ENCODE measurements at regions not wholly inside any gene's neighbourhood (a gene's known extent, or its start where the extent isn't known, plus 50 kb on each side); places are given as distances from the start of the nearest gene placed in this dataset.
A peak's percentile ranks its signal among the peaks of the same experiment; 100 is the strongest.

- TF ChIP-seq SNAI2 (CRISPR knock-in tag; IDR thresholded peaks at IDR 0.05) (no peak), ZC3H10 (CRISPR knock-in tag; IDR thresholded peaks at IDR 0.05) (no peak), CREB5 (CRISPR knock-in tag; IDR thresholded peaks at IDR 0.05; ENCODE audit: low read depth) (no peak)
These were observed 156.2 kb downstream of the TNFSF18 start (continued) for GRCh38 chr1:172894349-172895049.

GRCh38 chr1:172895050-172895460 lies 155.7 kb downstream of the TNFSF18 start:
- TF ChIP-seq CSRNP3 (CRISPR knock-in tag; IDR thresholded peaks at IDR 0.05) (no peak), PATZ1 (CRISPR knock-in tag; IDR thresholded peaks at IDR 0.05; ENCODE audit: borderline replicate concordance) (no peak)
- ATAC-seq: peak; percentile 12; the same call in 1 of the 3 replicates

GRCh38 chr1:172895761-172896160 lies 155.0 kb downstream of the TNFSF18 start:
- ATAC-seq: peak; percentile 21
- no peak for TF ChIP-seq ZNF8 (CRISPR knock-in tag; IDR thresholded peaks at IDR 0.05)
- peak; percentile 78 for TF ChIP-seq TOX (CRISPR knock-in tag; IDR thresholded peaks at IDR 0.05; ENCODE audit: borderline replicate concordance)

- peak; percentile 23; the same call in 2 of the 3 replicates for ATAC-seq
- TF ChIP-seq GLIS3 (CRISPR knock-in tag; IDR thresholded peaks at IDR 0.05) (no peak), ZFP3 (CRISPR knock-in tag; IDR thresholded peaks at IDR 0.05) (no peak), PPARA (CRISPR knock-in tag; IDR thresholded peaks at IDR 0.05; ENCODE audit: borderline replicate concordance) (no peak), BACH2 (CRISPR knock-in tag; IDR thresholded peaks at IDR 0.05; ENCODE audit: borderline replicate concordance) (no peak), ZFP30 (CRISPR knock-in tag; IDR thresholded peaks at IDR 0.05) (no peak), PATZ1 (CRISPR knock-in tag; IDR thresholded peaks at IDR 0.05; ENCODE audit: borderline replicate concordance) (no peak), ISL1 (CRISPR knock-in tag; IDR thresholded peaks at IDR 0.05) (no peak), CSRNP3 (CRISPR knock-in tag; IDR thresholded peaks at IDR 0.05) (no peak), TSHZ2 (CRISPR knock-in tag; IDR thresholded peaks at IDR 0.05) (no peak), ESRRG (CRISPR knock-in tag; IDR thresholded peaks at IDR 0.05) (no peak), ZNF565 (CRISPR knock-in tag; conservative IDR thresholded peaks at IDR 0.05; ENCODE audit: low read depth) (no peak), ZC3H10 (CRISPR knock-in tag; IDR thresholded peaks at IDR 0.05) (no peak), ARNTL (CRISPR knock-in tag; IDR thresholded peaks at IDR 0.05; ENCODE audit: borderline replicate concordance, low read depth) (no peak), CREB5 (CRISPR knock-in tag; IDR thresholded peaks at IDR 0.05; ENCODE audit: low read depth) (no peak), ZNF8 (CRISPR knock-in tag; IDR thresholded peaks at IDR 0.05) (no peak), POU6F1 (CRISPR knock-in tag; IDR thresholded peaks at IDR 0.05; ENCODE audit: borderline replicate concordance, low read depth) (no peak), ZNF70 (CRISPR knock-in tag; IDR thresholded peaks at IDR 0.05) (no peak), RARB (CRISPR knock-in tag; IDR thresholded peaks at IDR 0.05) (no peak), OSR1 (CRISPR knock-in tag; IDR thresholded peaks at IDR 0.05) (no peak), TOX (CRISPR knock-in tag; IDR thresholded peaks at IDR 0.05; ENCODE audit: borderline replicate concordance) (no peak)
These were observed 153.0 kb downstream of the TNFSF18 start for GRCh38 chr1:172897738-172898137.
